Mammary epithelial cell (primary cell): ENCODE measurements at regions not wholly inside any gene's neighbourhood (a gene's known extent, or its start where the extent isn't known, plus 50 kb on each side); places are given as distances from the start of the nearest gene placed in this dataset.

Source experiments
- EZH2 ChIP-seq: IDR thresholded peaks from 2 replicates; pipeline ENCODE4 v1.6.1; 2012; ENCODE audit warnings: low read length, inconsistent platforms, borderline replicate concordance
- TF ChIP-seq, protein P1 (sequence below), 2 donors: IDR thresholded peaks in 1 of 2; conservative IDR thresholded peaks in 1 of 2; 2 replicates each; pipeline ENCODE4 v1.5.1; 2011 to 2012; ENCODE audit warnings: inconsistent platforms in 2 of 2, low read length in 2 of 2, mild to moderate bottlenecking in 2 of 2, control low read depth in 1 of 2, low read depth in 1 of 2; ENCODE audit not compliant: insufficient read depth in 1 of 2; ENCODE audit errors: extremely low read depth in 1 of 2

DNA sequence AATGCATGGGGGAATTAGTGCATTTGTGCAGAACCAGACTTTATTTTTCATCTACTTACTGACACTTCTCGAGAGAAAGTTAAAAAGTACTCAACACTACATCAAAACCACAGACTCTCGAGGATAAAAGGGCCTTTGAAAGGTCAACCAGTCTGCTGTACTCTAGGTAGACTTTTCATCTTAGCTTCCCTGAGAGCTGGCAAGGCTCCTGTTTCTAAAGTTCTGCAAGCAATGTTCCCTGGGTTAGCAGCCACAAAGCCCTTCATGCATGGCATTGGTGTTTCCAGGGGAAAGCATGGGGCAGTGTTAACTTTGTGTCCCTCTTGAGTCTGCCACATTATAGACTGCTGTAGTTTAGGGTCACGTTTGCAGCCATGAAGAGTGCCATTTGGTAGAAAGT, 106.4 kb upstream of the PFN2 start:
- TF ChIP-seq, protein P1, sequence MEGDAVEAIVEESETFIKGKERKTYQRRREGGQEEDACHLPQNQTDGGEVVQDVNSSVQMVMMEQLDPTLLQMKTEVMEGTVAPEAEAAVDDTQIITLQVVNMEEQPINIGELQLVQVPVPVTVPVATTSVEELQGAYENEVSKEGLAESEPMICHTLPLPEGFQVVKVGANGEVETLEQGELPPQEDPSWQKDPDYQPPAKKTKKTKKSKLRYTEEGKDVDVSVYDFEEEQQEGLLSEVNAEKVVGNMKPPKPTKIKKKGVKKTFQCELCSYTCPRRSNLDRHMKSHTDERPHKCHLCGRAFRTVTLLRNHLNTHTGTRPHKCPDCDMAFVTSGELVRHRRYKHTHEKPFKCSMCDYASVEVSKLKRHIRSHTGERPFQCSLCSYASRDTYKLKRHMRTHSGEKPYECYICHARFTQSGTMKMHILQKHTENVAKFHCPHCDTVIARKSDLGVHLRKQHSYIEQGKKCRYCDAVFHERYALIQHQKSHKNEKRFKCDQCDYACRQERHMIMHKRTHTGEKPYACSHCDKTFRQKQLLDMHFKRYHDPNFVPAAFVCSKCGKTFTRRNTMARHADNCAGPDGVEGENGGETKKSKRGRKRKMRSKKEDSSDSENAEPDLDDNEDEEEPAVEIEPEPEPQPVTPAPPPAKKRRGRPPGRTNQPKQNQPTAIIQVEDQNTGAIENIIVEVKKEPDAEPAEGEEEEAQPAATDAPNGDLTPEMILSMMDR (conservative IDR thresholded peaks at IDR 0.05 in 1 of 2, IDR thresholded peaks at IDR 0.05 in 1 of 2; ENCODE audit: extremely low read depth in 1 of 2, insufficient read depth in 1 of 2, low read depth in 1 of 2, low read length in 2 of 2): no peak
- no peak for TF ChIP-seq EZH2
